H1 (cell line): ENCODE measurements at regions not wholly inside any gene's neighbourhood (a gene's known extent, or its start where the extent isn't known, plus 50 kb on each side); places are given as distances from the start of the nearest gene placed in this dataset.

Source experiments
- CTCF ChIA-PET: fragments of 300-600 bp; sonication (Branson Sonifier 250); formaldehyde crosslinking; loops from one replicate; lab custom pipeline; 2021; ENCODE audit not compliant: partially characterized antibody; lab: Charles Lee
- POLR2A ChIA-PET: fragments of 300-600 bp; sonication (Branson Sonifier 250); formaldehyde crosslinking; loops from one replicate; lab custom pipeline; 2021; ENCODE audit warnings: inconsistent platforms; ENCODE audit not compliant: partially characterized antibody; lab: Charles Lee
- DNase-seq, 2 experiments: peaks; one replicate each; pipeline versions ENCODE4 v3.0.0 to v3.0.0-alpha.2; 2010 to 2022; ENCODE audit warnings: low spot score in 2 of 2, low read depth in 1 of 2, mixed read lengths in 1 of 2
- FAIRE-seq: peaks from 2 replicates; lab custom pipeline; 2011; peaks lifted over from hg19 to GRCh38; lab: Jason Lieb, UNC
- H2AFZ ChIP-seq: 2 replicates; pipeline ENCODE4 v1.8.1; 2012; ENCODE audit warnings: low read length, inconsistent platforms
- H2AK5ac ChIP-seq: 2 replicates; pipeline ENCODE4 v1.6.1; 2013; ENCODE audit warnings: low read depth, low read length
- H2BK120ac ChIP-seq: replicated peaks from 2 replicates; pipeline ENCODE3; 2013; ENCODE audit warnings: low read depth, low read length, inconsistent platforms
- H2BK12ac ChIP-seq: 2 replicates; pipeline ENCODE4 v1.6.1; 2013; ENCODE audit warnings: low read depth, low read length
- H2BK15ac ChIP-seq: 2 replicates; pipeline ENCODE4 v1.6.1; 2013; ENCODE audit warnings: low read length
- H2BK20ac ChIP-seq: 2 replicates; pipeline ENCODE4 v1.6.1; 2013; ENCODE audit warnings: low read length
- H2BK5ac ChIP-seq: 2 replicates; pipeline ENCODE4 v1.6.1; 2013; ENCODE audit warnings: low read depth, low read length
- H3K14ac ChIP-seq: 2 replicates; pipeline ENCODE4 v1.6.1; 2013; ENCODE audit warnings: inconsistent platforms; ENCODE audit not compliant: insufficient read length
- H3K18ac ChIP-seq: 2 replicates; pipeline ENCODE4 v1.6.1; 2013; ENCODE audit warnings: low read length; ENCODE audit errors: extremely low read depth
- H3K23ac ChIP-seq: 2 replicates; pipeline ENCODE4 v1.6.1; 2013; ENCODE audit warnings: inconsistent platforms; ENCODE audit not compliant: insufficient read length
- H3K23me2 ChIP-seq: 2 replicates; pipeline ENCODE4 v1.6.1; 2013; ENCODE audit warnings: low read depth, low read length
- H3K27ac ChIP-seq: 2 replicates; pipeline ENCODE4 v1.6.1; 2011; ENCODE audit warnings: low read depth, low read length, inconsistent platforms
- H3K27me3 ChIP-seq, 4 experiments: replicated peaks in 1 of 4; 1 replicate in 1 of 4; 2 replicates in 3 of 4; pipeline versions ENCODE4 v1.6.1 to v1.8.1; 2011 to 2013; ENCODE audit warnings: low read length in 3 of 4, mild to moderate bottlenecking in 3 of 4, inconsistent platforms in 2 of 4, mixed read lengths in 2 of 4, moderate library complexity in 1 of 4; ENCODE audit not compliant: control insufficient read depth in 3 of 4, insufficient read depth in 3 of 4; ENCODE audit errors: extremely low read depth in 1 of 4
- H3K36me3 ChIP-seq, 4 experiments: 2 replicates each; pipeline versions ENCODE4 v1.6.1 to v1.8.1; 2011 to 2013; ENCODE audit warnings: mild to moderate bottlenecking in 4 of 4, low read length in 3 of 4, moderate library complexity in 2 of 4, control low read depth in 1 of 4, inconsistent platforms in 1 of 4; ENCODE audit not compliant: insufficient read depth in 4 of 4, control insufficient read depth in 2 of 4
- H3K4ac ChIP-seq: replicated peaks from 2 replicates; pipeline ENCODE3; 2013; ENCODE audit warnings: low read length, low read depth, mixed read lengths, inconsistent platforms; ENCODE audit not compliant: insufficient read length
- H3K4me1 ChIP-seq, 4 experiments: replicated peaks in 1 of 4; 1 replicate in 1 of 4; 2 replicates in 3 of 4; pipeline versions ENCODE4 v1.6.1 to v1.8.1; 2011 to 2013; ENCODE audit warnings: low read length in 3 of 4, inconsistent platforms in 2 of 4, mixed read lengths in 1 of 4; ENCODE audit not compliant: insufficient read depth in 4 of 4, control insufficient read depth in 3 of 4
- H3K4me2 ChIP-seq, 2 experiments: 2 replicates each; pipeline versions ENCODE4 v1.6.1 to v1.8.1; 2011 to 2013; ENCODE audit warnings: low read depth in 2 of 2, low read length in 2 of 2, control low read depth in 1 of 2, inconsistent platforms in 1 of 2, mild to moderate bottlenecking in 1 of 2; ENCODE audit not compliant: insufficient read depth in 1 of 2
- H3K4me3 ChIP-seq, 4 experiments: fragments of 200-600, 300-600 bp in 1 of 4; sonication (generic), shearing (Covaris generic), sonication (Bioruptor Twin) in 1 of 4; 2 replicates each; pipeline versions ENCODE4 v1.5.1 to v1.8.1; 2011 to 2016; ENCODE audit warnings: low read length in 4 of 4, low read depth in 3 of 4, control low read depth in 2 of 4, inconsistent platforms in 2 of 4, mild to moderate bottlenecking in 2 of 4, mixed read lengths in 1 of 4, moderate library complexity in 1 of 4; ENCODE audit not compliant: insufficient read depth in 2 of 4; ENCODE audit errors: extremely low read depth in 1 of 4
- H3K56ac ChIP-seq: replicated peaks from 2 replicates; pipeline ENCODE3; 2013; ENCODE audit warnings: low read depth, mild to moderate bottlenecking, mixed read lengths, low read length, inconsistent platforms; ENCODE audit not compliant: insufficient read length
- H3K79me1 ChIP-seq: 2 replicates; pipeline ENCODE4 v1.6.1; 2013; ENCODE audit warnings: low read depth, low read length, control low read depth
- H3K79me2 ChIP-seq, 2 experiments: 2 replicates each; pipeline versions ENCODE4 v1.6.1 to v1.8.1; 2012 to 2013; ENCODE audit warnings: low read length in 2 of 2, mild to moderate bottlenecking in 2 of 2, inconsistent platforms in 1 of 2; ENCODE audit not compliant: insufficient read depth in 2 of 2, control insufficient read depth in 1 of 2
- H3K9ac ChIP-seq, 4 experiments: replicated peaks in 1 of 4; 1 replicate in 1 of 4; 2 replicates in 3 of 4; pipeline versions ENCODE4 v1.6.1 to v1.8.1; 2011 to 2013; ENCODE audit warnings: low read depth in 3 of 4, low read length in 3 of 4, control low read depth in 2 of 4, mild to moderate bottlenecking in 2 of 4, moderate library complexity in 2 of 4, inconsistent platforms in 1 of 4; ENCODE audit errors: extremely low read depth in 1 of 4
- H3K9me3 ChIP-seq, 2 experiments: 2 replicates each; pipeline versions ENCODE4 v1.6.1 to v1.8.1; 2012 to 2013; ENCODE audit warnings: mild to moderate bottlenecking in 2 of 2, moderate library complexity in 2 of 2, control low read depth in 1 of 2, inconsistent platforms in 1 of 2, low read depth in 1 of 2, low read length in 1 of 2, mixed read lengths in 1 of 2; ENCODE audit not compliant: insufficient read depth in 2 of 2
- H4K20me1 ChIP-seq, 2 experiments: replicated peaks in 1 of 2; 2 replicates each; pipeline versions ENCODE3 to v1.8.1; 2011 to 2013; ENCODE audit warnings: inconsistent platforms in 2 of 2, low read length in 2 of 2, mild to moderate bottlenecking in 1 of 2; ENCODE audit not compliant: insufficient read depth in 2 of 2, control insufficient read depth in 1 of 2
- H4K5ac ChIP-seq: 2 replicates; pipeline ENCODE4 v1.6.1; 2013; ENCODE audit warnings: low read length, low read depth, mixed read lengths, inconsistent platforms; ENCODE audit not compliant: insufficient read length
- H4K8ac ChIP-seq: 2 replicates; pipeline ENCODE4 v1.8.0; 2013; ENCODE audit warnings: mild to moderate bottlenecking, moderate library complexity, low read length, inconsistent platforms; ENCODE audit not compliant: insufficient read depth; ENCODE audit errors: extremely low read depth
- H4K91ac ChIP-seq: replicated peaks from 2 replicates; pipeline ENCODE3; 2013; ENCODE audit warnings: low read length, mixed read lengths, inconsistent platforms; ENCODE audit not compliant: insufficient read length
- HDAC2 ChIP-seq, 2 experiments: fragments of 300-600 bp in 1 of 2; sonication (generic) in 1 of 2; IDR thresholded peaks; 2 replicates each; pipeline ENCODE4 v1.6.1; 2011 to 2012; ENCODE audit warnings: low read depth in 2 of 2, low read length in 2 of 2, mild to moderate bottlenecking in 2 of 2, moderate library complexity in 2 of 2, borderline replicate concordance in 1 of 2, inconsistent platforms in 1 of 2
- JUN ChIP-seq: IDR thresholded peaks from 2 replicates; pipeline ENCODE4 v1.6.1; 2011; ENCODE audit warnings: low read depth, mild to moderate bottlenecking, improper control_type of control experiment, low read length
- POU5F1 ChIP-seq: IDR thresholded peaks from 2 replicates; pipeline ENCODE4 v1.6.1; 2011; ENCODE audit warnings: low read depth, mild to moderate bottlenecking, low read length, moderate library complexity
- TAF1 ChIP-seq: IDR thresholded peaks from 2 replicates; pipeline ENCODE4 v1.6.1; 2011; ENCODE audit warnings: mild to moderate bottlenecking, low read depth, low read length
- TEAD4 ChIP-seq: IDR thresholded peaks from 2 replicates; pipeline ENCODE4 v1.6.1; 2012; ENCODE audit warnings: low read depth, low read length, inconsistent platforms, mixed read lengths
- WGBS, 2 experiments: shearing (Covaris generic) in 1 of 2; methylation state at CpG; one replicate each; pipeline versions ENCODE4 v1.1.6 to v1.1.7; 2013 to 2015; ENCODE audit warnings: low lambda C conversion rate in 2 of 2, mixed read lengths in 2 of 2, inconsistent platforms in 1 of 2, low coverage in 1 of 2, missing lambda C conversion rate in 1 of 2; ENCODE audit not compliant: insufficient replicate concordance in 2 of 2, insufficient coverage in 1 of 2, insufficient read length in 1 of 2; ENCODE audit errors: extremely low coverage in 1 of 2, missing lambda C conversion rate in 1 of 2; 5-methylcytosine and 5-hydroxymethylcytosine counted together

GRCh38 chr4:124199185-124199584 lies 513.3 kb downstream of the ANKRD50 start:
- Histone ChIP-seq H3K27me3 (no peaks in the 10 kb centered on the region), H3K23ac (no peak overlapping the region), H4K91ac (no peak overlapping the region), H3K56ac (no peak overlapping the region), H3K79me2 (no peaks in the 10 kb centered on the region), H3K4me2 (no peak overlapping the region), H2AFZ (no peak overlapping the region), H3K18ac (no peak overlapping the region), H2BK20ac (no peak overlapping the region), H2BK120ac (no peak overlapping the region), H4K20me1 (no peaks in the 10 kb centered on the region), H2BK15ac (no peak overlapping the region), H3K4me3 (no peak overlapping the region), H3K23me2 (no peaks in the 10 kb centered on the region), H4K8ac (no peak overlapping the region), H2BK12ac (no peak overlapping the region), H3K79me1 (no peaks in the 10 kb centered on the region), H2BK5ac (no peak overlapping the region), H3K4ac (no peak overlapping the region), H3K14ac (no peak overlapping the region), H3K4me1 (no peaks in the 10 kb centered on the region), H3K9ac (no peak overlapping the region), H2AK5ac (no peak overlapping the region), H3K9me3 (no peaks in the 10 kb centered on the region), H4K5ac (no peak overlapping the region), H3K27ac (no peak overlapping the region), H3K36me3 (no peaks in the 10 kb centered on the region)
- TF ChIP-seq TEAD4 (no peak), JUN (no peak), TAF1 (no peak), POU5F1 (no peak), HDAC2 (IDR thresholded peaks at IDR 0.05; ENCODE audit: borderline replicate concordance in 1 of 2, low read depth in 2 of 2, low read length in 2 of 2) (no peak)
- CTCF ChIA-PET, result no interaction called here
- DNase-seq (no peak), FAIRE-seq (no peak)
- 97% methylated on average over 2 of the region's 2 CpGs; no CpG with 5 or more reads in 1 of the 2 experiments for WGBS, 2 experiments
- POLR2A ChIA-PET, result no interaction called here
